ENCODE measurements at regions not wholly inside any gene's neighbourhood (a gene's known extent, or its start where the extent isn't known, plus 50 kb on each side); places are given as distances from the start of the nearest gene placed in this dataset.

- intact Hi-C loops (cut with micrococcal nuclease): no loop called here
These were observed 54.5 kb upstream of the PLXNA2 start for GRCh38 chr1:208298593-208299269.

GRCh38 chr1:208300084-208300770 lies 56.0 kb upstream of the PLXNA2 start:
- intact Hi-C loops (cut with micrococcal nuclease): no loop called here

- intact Hi-C loops (cut with micrococcal nuclease): no loop called here
These were observed 58.6 kb upstream of the PLXNA2 start for GRCh38 chr1:208302699-208303238.

GRCh38 chr1:208303743-208304712 lies 59.8 kb upstream of the PLXNA2 start:
- intact Hi-C loops (cut with micrococcal nuclease): no loop called here

- intact Hi-C loops (cut with micrococcal nuclease): no loop called here
These were observed 64.0 kb upstream of the PLXNA2 start for GRCh38 chr1:208308221-208308620.

GRCh38 chr1:208309771-208310170 lies 65.6 kb upstream of the PLXNA2 start:
- intact Hi-C loops (cut with micrococcal nuclease): no loop called here

GRCh38 chr1:208312706-208313105 lies 68.5 kb upstream of the PLXNA2 start:
- intact Hi-C loops (cut with micrococcal nuclease): no loop called here

- intact Hi-C loops (cut with micrococcal nuclease): no loop called here
These were observed 70.2 kb upstream of the PLXNA2 start for GRCh38 chr1:208314431-208314830.

- intact Hi-C loops (cut with micrococcal nuclease): no loop called here
These were observed 74.1 kb upstream of the PLXNA2 start for GRCh38 chr1:208318150-208318734.

GRCh38 chr1:208324005-208324404 lies 79.8 kb upstream of the PLXNA2 start:
- intact Hi-C loops (cut with micrococcal nuclease): no loop called here

GRCh38 chr1:208326033-208326432 lies 81.8 kb upstream of the PLXNA2 start:
- intact Hi-C loops (cut with micrococcal nuclease): no loop called here

GRCh38 chr1:208329300-208329699 lies 85.1 kb upstream of the PLXNA2 start:
- intact Hi-C loops (cut with micrococcal nuclease): no loop called here

GRCh38 chr1:208332036-208332773 lies 88.0 kb upstream of the PLXNA2 start:
- intact Hi-C loops (cut with micrococcal nuclease): no loop called here

- intact Hi-C loops (cut with micrococcal nuclease): no loop called here
These were observed 88.6 kb upstream of the PLXNA2 start for GRCh38 chr1:208332774-208333126.

GRCh38 chr1:208333676-208334075 lies 89.5 kb upstream of the PLXNA2 start:
- intact Hi-C loops (cut with micrococcal nuclease): no loop called here

GRCh38 chr1:208335371-208336136 lies 91.4 kb upstream of the PLXNA2 start:
- intact Hi-C loops (cut with micrococcal nuclease): no loop called here

GRCh38 chr1:208336137-208336518 lies 91.9 kb upstream of the PLXNA2 start:
- intact Hi-C loops (cut with micrococcal nuclease): no loop called here

- intact Hi-C loops (cut with micrococcal nuclease): no loop called here
These were observed 95.7 kb upstream of the PLXNA2 start for GRCh38 chr1:208339911-208340310.

- intact Hi-C loops (cut with micrococcal nuclease): no loop called here
These were observed 99.0 kb upstream of the PLXNA2 start for GRCh38 chr1:208343226-208343625.

Measured in T-helper 2 cell treated with Interferon-gamma antibody and Interleukin-4, amounts not matched to agents 100 ng/mL and 5 ng/mL, for 36 hours (primary cell).